HG02973 (cell line): ENCODE measurements at regions not wholly inside any gene's neighbourhood (a gene's known extent, or its start where the extent isn't known, plus 50 kb on each side); places are given as distances from the start of the nearest gene placed in this dataset.
A peak's percentile ranks its signal among the peaks of the same experiment; 100 is the strongest.

Experiments
- ATAC-seq: cut with Tn5 transposase; IDR thresholded peaks from one replicate; pipeline ENCODE4 v1.9.1; 2021; ENCODE audit warnings: moderate library complexity; ENCODE audit not compliant: unreplicated experiment

GRCh38 chr3:94179059-94179458 is 116.2 kb downstream of the NSUN3 start:
- no peak for ATAC-seq

- no peak for ATAC-seq
Measured at GRCh38 chr3:94183551-94183950, 120.7 kb downstream of the NSUN3 start.

DNA sequence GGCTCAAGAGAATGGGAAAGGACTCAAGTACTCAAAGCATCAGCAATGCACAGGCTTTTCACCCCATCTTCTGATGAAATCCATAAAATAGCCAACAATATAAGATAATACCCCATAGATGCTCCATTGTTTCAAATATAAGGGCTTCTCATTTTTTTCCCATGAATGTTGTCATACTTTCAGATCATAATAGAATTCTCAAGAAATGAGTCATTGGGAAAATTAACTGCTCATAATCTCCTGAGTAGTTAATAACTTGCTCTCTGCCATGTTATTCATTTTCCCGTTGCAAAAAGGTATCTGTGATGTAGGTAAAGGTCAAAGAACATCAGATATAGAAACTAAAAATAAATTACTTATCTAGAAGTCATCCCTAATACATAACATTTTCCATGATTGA is 121.9 kb downstream of the NSUN3 start:
- ATAC-seq: no peak

- ATAC-seq: no peak
Measured at GRCh38 chr3:94185753-94186152, 122.9 kb downstream of the NSUN3 start.

DNA sequence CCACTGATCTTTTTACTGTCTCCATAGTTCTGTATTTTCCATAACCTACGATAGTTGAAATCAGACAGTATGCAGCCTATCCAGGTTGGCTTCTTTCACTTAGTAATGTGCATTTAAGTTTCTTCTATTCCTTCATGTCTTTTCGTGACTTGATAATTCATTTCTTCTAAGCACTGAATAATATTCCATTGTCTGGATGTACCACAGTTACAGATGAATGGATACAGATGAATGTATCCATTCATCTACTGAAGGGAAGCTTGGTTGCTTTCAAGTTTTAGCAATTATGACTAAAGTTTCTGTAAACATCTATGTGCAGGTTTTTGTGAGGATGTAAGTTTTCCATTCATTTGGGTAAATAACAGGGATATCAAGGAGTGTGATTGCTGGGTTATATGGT is 124.8 kb downstream of the NSUN3 start:
- no peak for ATAC-seq

GRCh38 chr3:94195381-94195780 is 132.5 kb downstream of the NSUN3 start:
- ATAC-seq: no peak

DNA sequence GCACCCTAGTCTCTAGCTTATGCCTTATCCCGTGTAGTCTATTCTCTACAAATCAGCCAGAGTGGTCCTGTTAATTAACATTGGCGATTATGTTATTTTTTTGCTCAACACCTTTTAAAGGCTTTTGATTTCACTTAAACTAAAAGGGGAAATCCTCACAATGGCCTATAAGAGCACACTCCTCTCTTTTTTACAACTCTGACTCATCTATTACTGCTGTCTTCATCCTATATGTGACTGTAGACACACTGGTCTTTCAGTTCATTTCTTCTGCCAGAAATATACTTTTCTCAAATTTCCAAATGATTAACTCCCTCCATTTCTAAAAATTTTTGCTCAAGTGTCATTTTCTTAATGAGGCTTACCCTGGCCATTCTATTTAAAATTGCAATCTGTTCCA is 143.4 kb downstream of the NSUN3 start:
- ATAC-seq: no peak

DNA sequence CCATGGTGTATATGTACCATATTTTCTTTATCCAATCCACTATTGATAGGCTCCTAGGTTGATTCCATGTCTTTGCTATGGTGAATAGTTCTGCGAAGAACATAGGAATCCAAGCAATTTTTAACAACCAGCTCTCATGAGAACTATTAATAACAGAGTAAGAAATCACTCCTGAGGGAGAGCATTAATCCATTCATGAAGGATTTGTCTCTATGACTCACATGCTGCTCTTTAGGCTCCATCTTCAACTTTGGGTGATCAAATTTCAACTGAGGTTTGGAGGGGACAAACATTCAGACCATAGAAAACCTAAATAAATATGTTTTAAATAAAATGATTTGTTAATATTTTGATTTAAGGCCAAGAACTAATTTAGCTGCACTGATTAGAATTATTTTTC is 147.4 kb downstream of the NSUN3 start:
- ATAC-seq: no peak

DNA sequence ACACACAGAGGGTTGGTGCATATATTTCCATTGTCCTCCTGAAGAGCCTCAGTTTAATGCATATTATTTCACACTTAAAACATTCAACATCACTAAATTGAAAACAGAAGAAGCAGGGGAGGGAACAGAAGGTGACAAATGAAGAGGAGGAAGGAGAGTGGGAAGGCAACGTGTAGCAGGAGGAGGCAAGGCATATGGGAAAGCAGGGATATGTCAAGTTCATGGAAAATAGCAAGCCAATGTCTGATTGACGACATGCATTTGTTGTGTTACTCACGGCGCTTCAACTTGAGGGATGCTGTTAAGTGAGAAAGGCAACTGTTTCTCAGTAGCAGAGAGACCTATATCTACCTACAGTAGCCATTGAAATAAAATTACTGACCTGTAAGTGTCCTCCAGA is 154.5 kb downstream of the NSUN3 start:
- no peak for ATAC-seq

DNA sequence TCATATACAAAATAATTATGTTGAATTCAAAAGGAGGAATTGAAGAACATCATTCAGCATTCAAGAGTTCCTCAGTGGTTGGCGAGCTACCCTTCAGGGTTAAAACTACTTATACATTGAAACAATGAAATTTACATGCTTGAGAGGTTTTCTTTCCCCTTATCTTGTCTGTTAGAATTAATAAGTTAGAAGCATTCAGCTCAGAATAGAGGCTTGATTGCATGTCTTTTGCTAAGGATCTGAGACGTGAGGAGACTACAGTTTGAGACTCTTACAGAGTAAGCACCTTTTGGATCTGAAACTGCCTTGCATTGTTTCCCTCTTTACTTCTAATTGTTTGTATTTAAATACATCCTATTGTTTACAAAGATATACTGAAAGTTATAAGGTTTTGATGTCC is 157.6 kb downstream of the NSUN3 start:
- ATAC-seq: no peak

- no peak for ATAC-seq
Measured at GRCh38 chr3:94221829-94222228, 159.0 kb downstream of the NSUN3 start.

GRCh38 chr3:94225148-94225865 is 162.4 kb downstream of the NSUN3 start:
- ATAC-seq: no peak

GRCh38 chr3:94226078-94226477 is 163.2 kb downstream of the NSUN3 start:
- ATAC-seq: no peak

GRCh38 chr3:94232921-94233320 is 170.1 kb downstream of the NSUN3 start:
- ATAC-seq: no peak

DNA sequence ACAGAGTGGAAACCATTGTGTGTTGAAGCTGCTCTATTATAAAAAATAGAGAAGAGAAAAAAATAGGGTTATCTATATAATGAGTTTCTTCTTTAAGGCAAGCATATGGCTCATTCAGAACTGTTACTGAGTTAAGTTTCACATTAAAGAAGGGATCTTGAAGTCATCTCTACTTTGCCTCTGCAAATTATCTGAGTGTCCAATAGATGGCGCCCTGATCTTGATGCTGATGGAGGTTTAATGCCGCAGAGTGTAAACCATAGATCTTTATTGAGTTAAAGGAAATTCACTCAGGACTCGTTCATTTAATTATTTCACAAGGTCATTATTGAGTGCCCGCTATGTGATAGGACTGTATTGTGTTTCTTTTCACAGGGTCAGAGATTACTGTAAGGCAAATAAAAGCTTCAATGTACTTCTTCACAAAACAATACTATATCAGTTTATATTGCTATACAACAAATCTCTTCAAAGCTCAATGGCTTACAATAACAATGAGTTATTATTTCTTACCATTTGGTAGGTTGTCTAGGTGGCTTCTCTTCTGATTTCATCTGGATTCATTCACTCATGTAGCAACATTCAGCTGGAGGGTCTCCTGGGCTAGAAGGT is 171.4 kb downstream of the NSUN3 start:
- no peak for ATAC-seq

- ATAC-seq: no peak
Measured at GRCh38 chr3:94241986-94242385, 179.1 kb downstream of the NSUN3 start.

DNA sequence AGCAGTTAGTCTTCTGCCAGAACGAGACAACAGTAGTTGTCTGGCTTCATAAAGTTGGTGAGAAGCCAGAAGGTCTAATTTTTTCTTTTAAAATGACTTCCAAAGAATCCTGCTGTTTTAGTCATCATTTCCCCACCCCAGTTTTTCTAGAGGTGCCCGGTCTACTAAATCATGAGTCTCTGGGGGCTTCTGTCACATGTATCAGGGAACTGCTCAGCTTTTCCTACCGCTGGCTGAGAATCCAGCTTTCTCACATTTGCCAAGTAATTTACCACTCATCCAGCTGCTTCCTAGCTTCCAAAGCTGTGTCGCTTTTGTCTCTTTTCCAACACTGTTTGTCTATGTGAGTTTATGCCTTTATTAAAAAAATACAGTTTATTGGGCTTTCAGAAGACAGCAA is 183.3 kb downstream of the NSUN3 start:
- no peak for ATAC-seq

GRCh38 chr3:94248042-94248441 is 185.2 kb downstream of the NSUN3 start:
- no peak for ATAC-seq

DNA sequence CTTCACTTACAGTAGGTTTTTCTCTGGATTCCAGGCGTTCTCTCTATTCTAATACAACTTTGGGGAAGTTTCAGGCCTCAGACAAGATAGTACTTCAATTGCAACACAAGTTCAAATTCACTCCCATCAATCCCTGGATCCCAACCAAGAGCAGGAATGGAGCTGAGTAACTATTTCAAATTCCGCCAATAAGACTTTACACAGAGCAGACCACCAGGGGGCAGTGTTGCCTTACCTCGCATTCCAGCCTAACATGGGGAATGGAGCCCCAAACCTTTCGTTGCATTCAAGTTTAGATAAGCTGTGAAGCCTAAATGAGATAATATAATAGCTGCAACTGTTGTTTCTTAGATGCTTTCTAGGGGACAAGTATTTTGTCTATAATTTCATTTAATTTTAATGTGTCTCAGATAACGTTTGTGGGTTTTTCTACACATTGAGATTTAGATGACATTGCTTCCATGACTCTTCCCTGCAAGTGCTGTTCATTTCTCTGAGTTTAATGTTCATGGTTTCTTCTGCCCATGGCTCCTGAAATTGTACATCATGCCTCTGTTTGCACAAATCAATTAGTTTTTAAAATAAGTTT is 186.7 kb downstream of the NSUN3 start:
- ATAC-seq: peak; percentile 82

DNA sequence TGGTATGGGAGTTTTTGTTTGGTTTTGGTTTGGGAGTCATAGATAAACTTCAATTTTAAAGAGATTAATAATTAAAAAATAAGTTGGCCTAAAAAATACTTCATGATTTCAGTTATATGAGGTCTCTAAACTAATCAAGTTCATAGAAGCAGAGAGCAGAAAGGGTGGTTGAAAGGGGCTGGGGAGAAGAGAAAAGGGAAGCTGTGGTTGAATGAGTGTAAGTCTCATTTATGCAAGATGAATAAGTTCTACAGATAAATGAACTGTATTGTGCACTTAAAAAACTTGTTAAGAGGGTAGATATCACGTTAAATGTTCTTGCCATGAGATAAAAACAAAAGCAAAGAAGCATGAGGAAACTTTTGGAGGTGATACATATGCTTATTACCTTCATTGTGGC is 188.7 kb downstream of the NSUN3 start:
- no peak for ATAC-seq

GRCh38 chr3:94252316-94252715 is 189.5 kb downstream of the NSUN3 start:
- ATAC-seq: no peak
